HS-5 (cell line): ENCODE measurements at regions not wholly inside any gene's neighbourhood (a gene's known extent, or its start where the extent isn't known, plus 50 kb on each side); places are given as distances from the start of the nearest gene placed in this dataset.

ENCODE experiments used
- DNase-seq: peaks from one replicate; pipeline ENCODE4 v3.0.0-alpha.2; 2012; ENCODE audit warnings: low read depth

DNA sequence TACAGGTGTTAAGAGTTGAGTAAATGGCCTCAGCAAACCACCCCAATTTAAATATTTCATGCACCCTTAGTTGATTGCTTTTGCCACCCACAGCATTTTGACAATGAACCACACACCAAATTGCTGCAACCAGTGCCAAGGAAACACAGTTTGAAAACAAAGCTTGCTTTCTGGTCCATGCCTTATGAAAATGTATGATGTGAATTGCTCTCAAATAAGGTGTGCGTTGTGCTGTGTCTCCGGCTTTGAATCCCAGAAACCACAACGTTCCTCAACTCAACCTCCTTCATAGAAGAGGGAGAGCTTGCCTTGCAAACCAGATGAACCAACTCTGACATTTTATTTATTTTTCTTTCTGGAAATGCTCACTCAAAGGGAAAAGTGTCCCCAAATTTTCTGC, 762.7 kb downstream of the TLE1 start:
- no peak for DNase-seq

GRCh38 chr9:80922544-80922943, 766.8 kb downstream of the TLE1 start:
- DNase-seq = no peak

DNA sequence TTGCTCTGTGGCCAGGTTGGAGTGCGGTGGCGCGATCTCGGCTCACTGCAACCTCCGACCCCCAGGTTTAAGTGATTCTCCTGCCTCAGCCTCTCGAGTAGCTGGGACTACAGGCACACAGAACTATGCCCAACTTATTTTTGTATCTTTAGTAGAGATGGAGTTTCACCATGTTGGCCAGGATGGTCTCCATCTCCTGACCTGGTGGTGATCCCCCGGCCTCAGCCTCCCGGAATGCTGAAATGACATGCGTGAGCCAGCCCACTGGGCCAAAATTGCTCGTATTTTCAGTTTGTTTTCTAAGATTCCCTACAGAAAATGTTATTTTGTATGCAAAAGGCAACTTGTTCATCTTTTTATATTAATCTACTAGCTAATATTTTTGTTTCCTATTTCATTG, 782.6 kb downstream of the TLE1 start:
- DNase-seq = no peak

DNA sequence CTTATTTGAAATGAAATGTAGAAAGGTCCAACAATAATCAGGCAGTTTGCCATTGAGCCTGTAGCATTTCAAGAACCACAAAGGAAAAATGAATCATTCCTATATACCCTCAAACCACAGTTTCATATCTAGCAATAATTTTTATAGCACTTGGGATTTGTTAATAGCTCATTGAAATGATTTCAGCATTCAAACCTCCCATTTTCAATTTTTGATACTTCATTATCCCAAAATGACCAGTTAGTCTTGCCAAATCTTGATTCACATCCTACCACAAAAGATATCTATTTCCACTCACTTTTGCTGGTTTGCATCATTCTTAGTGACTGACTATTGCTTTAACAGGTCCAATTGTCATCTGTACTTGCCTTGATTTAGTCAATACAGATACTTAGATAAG, 790.1 kb downstream of the TLE1 start:
- peak; percentile 43 for DNase-seq

DNA sequence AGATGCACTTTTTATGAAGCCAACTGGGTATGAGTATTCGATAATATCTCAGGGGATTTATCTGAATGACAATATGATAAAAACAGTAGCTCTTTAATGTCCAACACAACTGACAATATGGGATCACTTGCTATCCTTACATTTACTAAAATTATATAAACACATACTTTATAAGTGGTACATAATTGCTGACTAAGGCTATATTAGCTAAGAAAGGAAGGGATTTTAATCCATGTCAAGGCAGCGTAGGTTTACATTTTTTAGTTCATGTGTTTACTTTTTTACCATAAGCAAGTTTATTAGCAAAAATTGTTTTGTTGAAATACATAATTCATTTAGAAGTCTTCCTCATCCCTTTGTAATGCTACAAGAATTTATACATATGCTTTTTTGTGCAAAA, 796.2 kb downstream of the TLE1 start:
- DNase-seq = no peak

- no peak for DNase-seq
Observed at GRCh38 chr9:80892703-80893102, 796.6 kb downstream of the TLE1 start.

GRCh38 chr9:80890124-80890523, 799.2 kb downstream of the TLE1 start:
- no peak for DNase-seq

GRCh38 chr9:80885894-80886293, 803.5 kb downstream of the TLE1 start:
- no peak for DNase-seq

DNA sequence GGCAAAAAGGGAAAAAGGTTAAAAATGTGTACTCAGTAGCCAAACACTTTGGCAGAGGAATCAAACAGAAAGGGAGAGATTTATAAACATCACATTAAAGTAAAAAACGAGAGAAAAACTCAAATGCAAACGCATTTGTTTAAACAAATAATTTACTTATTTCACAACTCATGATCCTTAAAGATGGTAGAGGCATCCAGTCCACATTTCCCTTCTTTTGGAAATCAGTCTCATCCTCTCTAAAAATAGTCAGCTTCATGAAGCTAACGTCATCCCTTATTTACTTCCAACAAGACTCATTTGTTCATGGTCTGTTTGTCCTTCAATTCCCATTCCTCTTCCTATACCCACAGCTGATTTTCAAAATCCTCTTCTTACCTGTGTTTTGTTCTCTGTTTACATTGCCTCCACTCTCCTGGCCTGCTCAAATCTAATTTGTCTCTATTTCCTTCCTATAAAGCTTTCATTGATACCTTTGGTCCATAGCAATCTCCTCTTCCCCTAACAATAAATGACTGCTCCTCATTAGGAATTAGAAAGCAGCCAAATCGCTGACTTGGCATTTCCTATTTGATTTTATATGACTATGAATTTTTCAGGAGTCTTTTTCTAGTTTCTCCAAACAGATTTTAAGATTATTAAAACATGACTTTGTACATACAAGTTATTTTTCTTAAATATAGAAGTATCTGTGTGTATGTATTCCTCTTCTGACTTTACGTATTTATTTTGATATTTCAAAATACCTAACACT, 805.3 kb downstream of the TLE1 start:
- no peak for DNase-seq

DNA sequence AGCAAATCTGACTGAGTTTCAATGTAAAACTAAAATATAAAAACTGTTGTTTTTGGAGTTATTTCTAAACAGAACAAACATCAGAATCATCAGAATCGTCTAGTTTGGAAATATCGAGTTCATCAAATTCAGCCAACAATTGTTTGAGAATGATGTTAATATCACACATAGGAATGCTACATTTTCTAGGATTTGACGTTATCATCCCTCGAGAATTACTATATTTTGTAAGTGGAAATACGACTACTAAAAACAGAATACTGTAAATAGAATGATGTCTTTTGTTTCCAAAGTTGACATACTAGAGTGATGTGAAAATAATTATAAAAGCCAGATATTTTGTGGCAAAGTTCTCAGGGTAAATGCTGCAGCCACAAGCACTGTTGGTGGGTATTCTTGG, 805.9 kb downstream of the TLE1 start:
- no peak for DNase-seq

DNA sequence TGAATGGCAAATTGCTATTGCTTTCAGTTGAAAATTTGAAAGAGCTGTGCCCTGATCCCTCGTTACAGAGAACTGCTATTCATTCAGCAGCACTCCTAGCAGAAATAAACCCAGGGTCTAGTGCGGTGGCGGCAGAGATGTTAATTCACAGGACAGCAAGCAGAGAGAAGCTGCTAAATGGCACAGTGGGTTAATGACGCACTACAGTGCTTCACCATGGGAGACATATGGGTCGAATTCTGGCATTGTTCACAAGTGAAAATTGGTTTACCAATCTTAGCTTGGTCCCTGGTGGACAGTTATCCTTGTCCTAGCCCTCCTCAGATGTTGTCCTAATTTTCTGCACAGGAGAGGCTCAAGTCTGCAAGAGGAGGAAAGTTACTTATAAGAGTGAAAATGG, 807.4 kb downstream of the TLE1 start:
- no peak for DNase-seq

DNA sequence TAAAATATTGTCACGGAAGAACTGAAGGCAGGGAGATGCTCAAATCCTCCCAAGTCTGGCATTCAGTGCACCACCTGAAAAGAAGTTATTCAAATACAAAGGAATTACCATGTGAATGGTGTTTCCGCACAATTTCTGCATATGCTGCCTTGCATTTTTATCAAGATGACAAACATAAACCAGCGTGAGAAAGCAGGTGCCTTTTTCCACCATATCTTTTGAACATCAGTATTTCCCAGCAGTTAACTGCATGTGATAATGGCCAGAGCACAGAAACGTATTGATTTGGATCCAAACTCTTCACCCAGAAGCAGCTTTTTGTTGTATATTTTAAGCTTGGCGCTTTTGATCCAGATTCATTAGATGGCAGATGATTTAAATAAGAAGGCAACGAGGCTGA, 808.0 kb downstream of the TLE1 start:
- DNase-seq = no peak

- no peak for DNase-seq
Observed at GRCh38 chr9:80878556-80878955, 810.8 kb downstream of the TLE1 start.

DNA sequence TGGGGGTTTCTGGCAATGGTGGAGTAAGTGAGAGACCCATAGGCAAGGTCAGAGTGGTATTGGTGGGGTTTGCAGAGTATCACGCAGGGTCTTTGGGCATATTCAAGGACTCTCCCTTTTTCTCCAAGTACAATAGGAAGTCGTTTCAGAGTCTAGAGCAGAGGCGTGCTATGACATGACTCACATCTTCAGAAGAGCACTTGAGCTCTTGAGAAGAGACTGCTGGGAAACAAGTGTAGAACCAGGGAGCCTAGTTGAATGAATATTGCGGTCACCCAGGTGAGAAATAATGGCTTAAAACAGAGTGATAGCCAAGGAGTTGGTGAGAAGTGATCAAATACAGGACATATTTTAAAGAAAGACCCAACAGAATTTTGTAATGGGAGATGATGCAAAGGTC, 813.4 kb downstream of the TLE1 start:
- no peak for DNase-seq

GRCh38 chr9:80874276-80874675, 815.1 kb downstream of the TLE1 start:
- peak; percentile 79 for DNase-seq

- peak; percentile 26 for DNase-seq
Observed at GRCh38 chr9:80873861-80874260, 815.5 kb downstream of the TLE1 start.

DNA sequence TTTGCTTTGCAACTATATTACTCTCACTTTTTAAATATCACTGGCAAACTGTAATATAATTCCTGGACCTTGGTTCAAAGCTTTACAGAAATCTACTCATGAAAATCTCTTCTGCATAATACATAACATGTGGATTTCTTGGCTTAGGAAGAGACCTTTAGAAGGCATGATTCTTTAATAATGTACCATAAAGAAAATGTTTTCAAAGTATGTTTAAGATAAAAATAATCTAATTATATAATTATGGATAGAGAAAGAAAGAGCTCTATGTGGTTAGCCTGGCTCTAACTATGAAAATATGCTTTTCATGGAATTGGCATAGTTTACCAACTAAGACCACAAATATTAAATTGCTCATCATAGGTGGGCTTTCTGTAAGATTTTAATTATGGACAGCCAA, 817.8 kb downstream of the TLE1 start:
- DNase-seq = no peak

GRCh38 chr9:80867731-80868130, 821.6 kb downstream of the TLE1 start:
- DNase-seq = peak; percentile 71

- DNase-seq = no peak
Observed at GRCh38 chr9:80866576-80867227, 822.6 kb downstream of the TLE1 start.

- DNase-seq = no peak
Observed at GRCh38 chr9:80866121-80866520, 823.2 kb downstream of the TLE1 start.

DNA sequence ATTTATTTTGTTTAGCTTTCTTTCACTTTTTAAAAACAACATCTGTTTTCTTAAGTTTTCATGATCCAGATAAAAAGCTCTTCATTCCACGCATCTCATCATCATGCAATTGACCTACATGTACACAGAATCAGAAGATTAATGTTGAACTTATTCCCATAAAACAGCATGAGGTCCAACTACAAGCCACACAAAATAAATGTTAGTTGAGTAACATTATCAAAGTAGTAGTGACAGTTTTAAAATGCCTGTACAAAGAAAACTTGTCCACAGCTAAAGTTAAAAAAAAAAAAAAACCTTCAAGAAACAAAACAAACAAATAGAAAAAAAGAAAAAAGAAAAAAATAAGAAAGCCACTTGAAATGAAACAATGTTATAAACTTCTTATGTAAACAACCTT, 846.3 kb downstream of the TLE1 start:
- DNase-seq = no peak

DNA sequence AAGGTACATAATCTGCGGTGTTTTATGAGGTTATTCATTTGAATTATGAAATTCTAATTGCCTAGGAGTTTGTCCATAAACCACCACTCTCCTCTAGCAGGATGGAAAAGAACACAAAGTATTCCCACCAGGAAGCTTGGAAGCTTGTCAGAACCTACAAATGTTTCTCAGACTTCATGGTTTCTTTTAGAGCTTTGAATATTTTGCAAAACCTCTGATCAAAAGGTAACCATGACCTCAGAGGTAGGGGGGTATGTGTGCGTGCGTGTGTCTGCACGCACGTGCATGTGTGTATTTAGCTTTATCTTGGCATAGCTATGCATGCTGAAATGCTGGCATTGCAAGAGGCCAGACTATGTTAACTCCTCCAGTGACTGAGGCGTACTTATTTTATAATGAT, 847.0 kb downstream of the TLE1 start:
- DNase-seq = no peak

GRCh38 chr9:80841888-80842287, 847.5 kb downstream of the TLE1 start:
- no peak for DNase-seq
